ENCODE measurements at regions not wholly inside any gene's neighbourhood (a gene's known extent, or its start where the extent isn't known, plus 50 kb on each side); places are given as distances from the start of the nearest gene placed in this dataset.

DNA sequence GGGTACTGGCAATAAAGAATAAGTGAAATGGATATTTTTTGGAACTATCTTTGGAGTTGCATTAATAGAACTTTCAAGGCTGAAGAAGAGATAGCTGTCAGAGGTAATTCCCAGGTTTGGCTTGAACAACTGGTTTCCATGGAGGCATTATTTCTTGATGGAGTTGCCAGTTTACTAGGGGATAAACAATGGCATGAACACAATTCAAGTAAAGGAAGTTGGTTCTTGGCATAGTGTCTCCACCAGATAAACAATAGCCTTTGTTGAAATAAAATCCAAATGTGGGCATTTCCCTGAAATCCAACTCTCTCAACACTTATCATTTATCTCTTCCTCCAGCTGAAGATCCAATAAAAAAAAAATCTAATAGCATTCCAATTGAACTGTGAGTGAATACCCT, 454.9 kb downstream of the C6orf118 start:
- no peak for DNase-seq (ENCODE audit: low read depth in 4 of 4, low spot score in 3 of 4)

DNA sequence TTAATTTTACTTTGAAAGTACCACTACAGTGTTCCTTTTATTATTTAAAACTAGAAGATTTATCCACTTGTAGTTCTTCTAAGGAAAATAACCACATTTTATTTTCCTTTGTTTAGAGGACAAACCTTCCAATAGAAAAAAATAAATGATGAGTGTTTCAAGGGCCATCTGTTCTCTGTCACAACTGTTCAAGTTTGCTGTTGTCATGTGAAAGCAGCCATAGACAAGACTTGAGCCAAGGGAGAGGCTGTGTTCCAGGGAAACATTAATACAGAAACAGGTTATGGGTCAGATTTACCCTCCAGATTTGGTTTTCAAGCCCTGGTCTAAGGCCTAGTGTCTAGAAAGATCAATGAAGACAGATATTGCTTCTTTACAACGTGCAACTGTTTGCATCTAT, 463.6 kb downstream of the C6orf118 start:
- no peak for DNase-seq (ENCODE audit: low read depth in 4 of 4, low spot score in 3 of 4)

DNA sequence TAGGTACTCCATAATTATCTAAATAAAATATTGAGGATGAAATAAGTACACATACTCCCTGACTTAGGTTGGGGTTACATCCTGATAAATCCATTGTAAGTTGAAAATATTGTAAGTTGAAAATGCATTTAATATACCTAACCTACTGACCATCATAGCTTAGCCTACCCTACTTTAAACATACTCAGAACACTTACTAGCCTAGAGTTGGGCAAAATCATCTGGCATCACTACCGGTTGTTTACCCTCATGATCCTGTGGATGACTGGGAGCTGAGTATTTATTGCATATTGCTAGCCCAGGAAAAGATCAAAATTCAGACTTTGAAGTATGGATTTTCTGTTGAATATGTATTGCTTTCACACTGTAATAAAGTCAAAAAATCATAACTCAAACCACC, 467.3 kb downstream of the C6orf118 start:
- no peak for DNase-seq (ENCODE audit: low read depth in 4 of 4, low spot score in 3 of 4)

- peak in 2 of 4 donors; percentile 12 to 20 for DNase-seq (ENCODE audit: low read depth in 4 of 4, low spot score in 3 of 4)
Observed at GRCh38 chr6:164838068-164838615, 471.3 kb downstream of the C6orf118 start.

DNA sequence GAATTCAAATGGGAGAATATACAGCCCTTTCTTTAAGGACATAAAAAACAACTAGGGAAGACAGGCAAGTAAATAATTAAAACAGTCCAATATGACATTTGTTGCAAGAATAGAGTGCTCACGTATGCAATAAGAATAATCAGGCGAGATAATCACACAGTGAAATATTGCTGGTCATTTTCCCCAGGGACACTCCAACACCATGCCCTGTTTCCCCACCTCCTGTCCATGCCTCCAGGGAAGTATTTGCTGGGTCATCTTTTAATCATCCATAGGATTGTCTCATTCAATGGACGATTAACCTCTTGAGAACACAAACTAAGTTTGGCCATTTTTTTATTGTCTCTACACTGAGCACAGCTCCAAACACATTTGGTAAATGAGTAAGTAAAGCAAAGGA, 472.9 kb downstream of the C6orf118 start:
- no peak for DNase-seq (ENCODE audit: low read depth in 4 of 4, low spot score in 3 of 4)

- no peak for DNase-seq (ENCODE audit: low read depth in 4 of 4, low spot score in 3 of 4)
Observed at GRCh38 chr6:164832410-164832809, 477.0 kb downstream of the C6orf118 start.

DNA sequence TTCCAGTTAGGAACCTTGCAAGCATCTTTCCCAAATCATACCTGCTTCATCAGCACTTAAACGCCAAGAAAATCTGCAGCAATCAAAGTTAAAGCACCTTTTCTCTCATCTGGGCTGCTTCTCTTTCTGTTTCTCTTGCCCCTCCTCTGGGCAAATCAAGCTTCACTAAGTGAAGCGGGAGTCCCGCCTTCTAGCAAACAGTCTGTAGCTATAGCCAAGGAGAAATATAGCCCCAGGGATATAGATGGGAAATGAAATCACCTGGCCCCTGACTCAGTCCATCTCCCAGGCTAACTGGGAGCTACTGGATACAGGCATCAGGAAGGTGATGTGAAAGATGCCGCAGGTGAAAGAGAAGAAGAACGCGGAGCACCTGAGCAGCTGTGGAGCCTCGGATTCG, 481.9 kb downstream of the C6orf118 start:
- DNase-seq (ENCODE audit: low read depth in 4 of 4, low spot score in 3 of 4): no peak

GRCh38 chr6:164826831-164827468, 482.5 kb downstream of the C6orf118 start:
- no peak for DNase-seq (ENCODE audit: low read depth in 4 of 4, low spot score in 3 of 4)

DNA sequence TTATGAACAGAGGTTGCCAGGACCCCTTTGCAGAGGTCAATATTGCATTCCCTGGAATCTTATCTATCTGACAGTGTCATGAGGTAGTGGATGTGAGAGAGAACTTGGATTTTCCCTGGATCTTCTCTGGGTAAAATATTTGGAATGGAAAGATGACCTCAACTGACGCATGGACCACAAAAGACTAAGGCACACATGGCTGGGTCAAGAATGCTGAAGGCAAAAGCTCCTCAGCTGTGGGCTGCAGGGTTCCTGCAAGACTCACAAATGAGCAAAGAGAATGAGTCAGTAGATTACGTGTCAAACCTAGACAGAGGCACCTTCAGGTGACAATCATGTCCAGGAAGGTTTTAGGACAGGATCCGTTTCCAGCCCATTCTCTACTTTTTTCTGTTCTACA, 484.0 kb downstream of the C6orf118 start:
- DNase-seq (ENCODE audit: low read depth in 4 of 4, low spot score in 3 of 4): no peak

DNA sequence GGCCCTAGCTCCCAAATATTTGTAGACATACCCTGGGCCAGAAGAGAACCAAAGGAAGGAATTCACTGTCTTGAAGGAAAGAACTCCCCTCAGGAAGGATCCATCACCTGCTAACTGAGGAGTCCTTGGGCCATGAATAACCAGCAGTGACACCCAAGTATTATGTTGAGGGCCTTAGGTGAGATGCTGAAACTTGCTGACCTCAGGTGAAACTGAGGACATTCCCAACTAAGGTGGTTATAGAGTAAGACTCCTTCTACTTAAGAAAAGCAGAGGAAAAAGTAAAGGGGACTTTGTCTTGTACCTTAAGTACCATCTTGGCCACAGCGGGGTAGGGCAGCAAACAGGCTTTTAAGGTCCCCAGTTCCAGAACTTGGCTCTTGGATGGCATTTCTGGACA, 491.7 kb downstream of the C6orf118 start:
- no peak for DNase-seq (ENCODE audit: low read depth in 4 of 4, low spot score in 3 of 4)

DNA sequence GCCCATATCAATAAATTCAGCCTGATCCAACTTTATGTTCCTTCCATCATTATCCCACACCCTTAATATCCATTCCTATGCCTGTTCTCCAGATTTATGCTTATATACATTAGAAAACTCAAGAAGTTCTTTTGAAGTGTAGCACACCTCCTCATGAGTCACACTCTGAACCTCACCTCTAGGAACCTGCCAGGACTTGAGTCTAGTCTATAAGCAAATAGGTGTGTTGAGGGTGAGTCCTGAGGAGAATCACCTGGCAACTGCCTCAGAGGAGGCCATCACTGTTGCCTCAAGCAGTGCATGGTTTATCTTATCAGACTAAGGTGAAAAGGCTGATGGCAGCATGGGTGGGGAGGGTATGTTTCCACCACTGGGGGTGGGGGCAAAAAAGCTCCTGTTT, 496.7 kb downstream of the C6orf118 start:
- no peak for DNase-seq (ENCODE audit: low read depth in 4 of 4, low spot score in 3 of 4)

DNA sequence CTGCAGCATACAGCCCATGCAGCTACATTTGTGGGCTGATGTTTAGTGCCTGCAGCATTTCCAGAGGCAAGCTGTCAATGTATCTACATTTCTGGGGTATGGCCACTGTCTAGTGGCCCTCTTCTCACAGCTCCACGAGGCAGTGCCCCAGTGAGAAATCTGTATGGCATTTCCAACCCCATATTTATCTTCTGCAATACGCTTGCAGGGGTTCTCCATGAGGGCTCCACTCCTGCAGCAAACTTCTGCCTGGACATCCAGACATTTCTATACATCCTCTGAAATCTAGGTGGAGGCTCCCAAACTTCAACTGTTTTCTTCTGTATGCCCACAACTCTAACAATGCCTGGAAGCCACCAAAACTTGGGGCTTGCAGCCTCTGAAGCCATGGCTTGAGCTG, 502.3 kb downstream of the C6orf118 start:
- DNase-seq (ENCODE audit: low read depth in 4 of 4, low spot score in 3 of 4): no peak

GRCh38 chr6:164795056-164795815, 514.2 kb downstream of the C6orf118 start:
- DNase-seq (ENCODE audit: low read depth in 4 of 4, low spot score in 3 of 4): no peak

DNA sequence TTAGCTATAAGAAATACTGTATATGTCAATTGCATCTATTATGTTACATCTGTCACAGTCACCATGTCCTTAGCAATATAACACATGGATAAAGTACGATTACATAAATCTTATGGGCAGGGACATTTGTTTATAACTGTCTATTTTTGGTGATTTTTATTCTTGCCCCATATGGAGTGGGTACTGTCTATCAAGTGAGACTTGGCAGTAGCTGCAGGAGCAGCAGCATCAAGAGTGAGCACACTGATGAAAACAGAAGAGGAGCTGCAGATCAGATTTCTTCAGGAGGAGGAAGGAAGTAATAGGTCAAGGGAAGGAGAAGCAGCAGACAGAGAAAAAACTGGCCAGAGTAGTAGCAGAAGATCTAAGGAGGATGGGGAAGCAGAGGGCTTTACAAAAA, 516.7 kb downstream of the C6orf118 start:
- DNase-seq (ENCODE audit: low read depth in 4 of 4, low spot score in 3 of 4): no peak

- no peak for DNase-seq (ENCODE audit: low read depth in 4 of 4, low spot score in 3 of 4)
Observed at GRCh38 chr6:164791498-164791897, 517.9 kb downstream of the C6orf118 start.

- no peak for DNase-seq (ENCODE audit: low read depth in 4 of 4, low spot score in 3 of 4)
Observed at GRCh38 chr6:164763788-164764187, 545.6 kb downstream of the C6orf118 start.

DNA sequence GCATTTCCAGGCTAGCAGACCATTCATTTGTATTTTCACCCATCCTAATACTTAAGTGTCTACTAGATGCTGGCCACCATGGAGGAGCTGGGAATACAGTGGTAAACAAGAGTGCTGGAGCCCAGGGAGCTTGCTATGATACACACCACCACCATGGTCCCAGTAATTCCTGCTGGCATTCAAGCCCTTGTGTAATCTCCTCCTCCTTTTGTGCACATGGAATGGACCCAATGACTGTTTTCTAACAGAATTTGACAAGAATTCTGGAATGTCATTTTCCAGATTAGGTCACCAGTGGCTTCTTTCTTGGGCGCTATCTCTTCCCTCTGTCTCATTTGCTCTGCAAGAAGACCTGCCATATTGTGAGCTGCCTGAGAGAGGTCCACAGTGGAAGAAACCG, 552.0 kb downstream of the C6orf118 start:
- no peak for DNase-seq (ENCODE audit: low read depth in 4 of 4, low spot score in 3 of 4)

DNA sequence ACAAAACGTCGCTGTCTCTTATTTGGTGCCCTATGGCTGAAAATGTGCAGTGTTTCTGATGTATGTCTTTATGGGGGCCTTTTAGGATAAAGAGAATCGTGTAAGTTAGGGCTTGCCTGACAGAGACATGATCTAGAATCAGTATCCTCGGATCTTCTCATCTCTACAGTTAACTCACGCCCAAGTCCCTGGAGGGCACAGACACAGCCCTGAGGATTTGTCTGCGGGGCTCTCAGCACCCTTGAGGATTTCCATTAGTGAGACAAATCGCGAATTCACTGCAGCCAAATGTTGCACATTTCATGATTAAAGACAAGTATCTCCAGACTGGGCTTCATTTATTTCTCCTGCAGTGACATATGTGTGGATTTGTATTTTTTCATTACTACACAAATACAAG, 552.7 kb downstream of the C6orf118 start:
- DNase-seq (ENCODE audit: low read depth in 4 of 4, low spot score in 3 of 4): no peak

DNA sequence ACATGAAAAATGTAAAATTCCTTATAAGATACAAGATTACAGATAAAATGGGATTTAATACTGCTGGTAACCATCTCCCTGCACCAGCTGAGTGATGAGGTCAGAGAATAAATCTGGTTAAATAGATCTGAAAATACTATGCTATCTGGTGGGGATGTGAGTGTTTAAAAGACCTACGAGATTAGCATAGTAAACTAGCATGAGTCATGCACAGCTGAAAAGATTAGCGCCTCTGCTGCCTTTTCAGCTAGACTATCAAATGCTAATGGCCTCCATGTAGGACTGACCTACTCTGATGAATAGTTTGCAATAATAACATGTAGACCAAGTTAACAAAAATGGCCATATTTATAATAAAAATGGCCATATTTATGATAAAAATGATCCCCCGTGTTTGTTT, 553.3 kb downstream of the C6orf118 start:
- no peak for DNase-seq (ENCODE audit: low read depth in 4 of 4, low spot score in 3 of 4)

- DNase-seq (ENCODE audit: low read depth in 4 of 4, low spot score in 3 of 4): no peak
Observed at GRCh38 chr6:164753517-164753916, 555.9 kb downstream of the C6orf118 start.

DNA sequence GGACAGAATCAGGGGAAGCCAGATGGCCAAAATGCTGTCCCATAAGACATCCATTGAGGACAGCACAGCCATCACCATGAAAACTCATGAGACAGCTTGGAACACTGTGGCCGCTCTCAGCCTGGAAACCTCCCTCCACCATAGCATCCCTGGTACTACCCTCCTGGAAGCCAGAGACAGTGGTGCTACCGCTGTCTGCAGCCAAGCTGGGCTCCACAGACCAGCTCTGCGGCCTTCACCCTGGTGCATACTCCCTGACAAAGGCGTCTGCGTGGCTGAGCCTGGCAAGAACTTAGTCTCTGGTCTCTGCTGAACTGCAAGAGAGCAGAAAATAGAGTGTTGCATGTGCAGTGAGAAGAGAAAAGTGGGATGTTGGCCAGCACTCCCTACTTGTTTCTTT, 558.0 kb downstream of the C6orf118 start:
- DNase-seq (ENCODE audit: low read depth in 4 of 4, low spot score in 3 of 4): no peak

DNA sequence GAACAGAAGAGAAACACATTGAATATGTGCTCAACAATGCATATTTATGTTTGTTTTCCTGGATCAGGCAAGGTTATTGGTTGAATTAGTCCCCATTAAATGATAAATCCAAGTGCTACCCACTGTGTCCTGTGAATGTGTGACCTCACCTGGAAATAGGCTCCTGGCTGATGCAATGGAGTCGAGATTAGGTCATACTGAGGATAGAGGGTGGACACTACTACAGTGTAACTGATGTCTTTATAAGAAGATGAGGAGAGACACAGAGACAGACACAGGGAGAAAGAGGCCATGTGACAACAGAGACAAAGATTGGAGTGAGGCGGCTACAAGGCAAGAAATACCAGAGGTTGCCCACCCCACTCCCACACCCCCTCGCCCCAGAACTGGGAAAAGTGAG, 559.3 kb downstream of the C6orf118 start:
- no peak for DNase-seq (ENCODE audit: low read depth in 4 of 4, low spot score in 3 of 4)
